ENCODE measurements at regions not wholly inside any gene's neighbourhood (a gene's known extent, or its start where the extent isn't known, plus 50 kb on each side); places are given as distances from the start of the nearest gene placed in this dataset.

DNA sequence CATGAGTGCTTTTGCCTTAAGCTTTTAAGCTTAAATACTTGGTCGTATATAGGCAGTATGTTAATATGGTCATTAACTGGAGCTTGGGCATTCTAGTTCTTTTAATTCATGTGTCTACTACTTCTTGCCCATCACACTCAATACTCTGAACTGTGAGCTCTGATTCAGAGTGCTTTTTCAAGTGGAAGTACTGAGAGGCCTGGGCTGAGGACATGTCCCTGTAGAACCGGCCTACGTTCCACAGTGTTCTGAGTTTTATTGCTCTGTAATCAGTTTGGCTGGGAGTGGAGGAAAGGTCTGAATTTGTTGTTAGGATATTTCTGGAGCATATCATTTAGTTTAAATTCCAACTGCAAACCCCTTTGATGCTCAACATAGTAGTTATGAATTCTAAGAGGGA is 1744.8 kb upstream of the MIR17HG start:
- H3K27me3 ChIP-seq: no peaks in the 10 kb centered on the region
- peaks cover 0 to 23% of the 10 kb centered on the region in 2 donors for H3K9me3 ChIP-seq
- H3K36me3 ChIP-seq: no peaks in the 10 kb centered on the region
- intact Hi-C loops (cut with DNase I; ENCODE audit: low total_unique reads): no loop called here
- TF ChIP-seq, protein P1, sequence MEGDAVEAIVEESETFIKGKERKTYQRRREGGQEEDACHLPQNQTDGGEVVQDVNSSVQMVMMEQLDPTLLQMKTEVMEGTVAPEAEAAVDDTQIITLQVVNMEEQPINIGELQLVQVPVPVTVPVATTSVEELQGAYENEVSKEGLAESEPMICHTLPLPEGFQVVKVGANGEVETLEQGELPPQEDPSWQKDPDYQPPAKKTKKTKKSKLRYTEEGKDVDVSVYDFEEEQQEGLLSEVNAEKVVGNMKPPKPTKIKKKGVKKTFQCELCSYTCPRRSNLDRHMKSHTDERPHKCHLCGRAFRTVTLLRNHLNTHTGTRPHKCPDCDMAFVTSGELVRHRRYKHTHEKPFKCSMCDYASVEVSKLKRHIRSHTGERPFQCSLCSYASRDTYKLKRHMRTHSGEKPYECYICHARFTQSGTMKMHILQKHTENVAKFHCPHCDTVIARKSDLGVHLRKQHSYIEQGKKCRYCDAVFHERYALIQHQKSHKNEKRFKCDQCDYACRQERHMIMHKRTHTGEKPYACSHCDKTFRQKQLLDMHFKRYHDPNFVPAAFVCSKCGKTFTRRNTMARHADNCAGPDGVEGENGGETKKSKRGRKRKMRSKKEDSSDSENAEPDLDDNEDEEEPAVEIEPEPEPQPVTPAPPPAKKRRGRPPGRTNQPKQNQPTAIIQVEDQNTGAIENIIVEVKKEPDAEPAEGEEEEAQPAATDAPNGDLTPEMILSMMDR (IDR thresholded peaks at IDR 0.05): no peak
- no peak for TF ChIP-seq POLR2AphosphoS5 (IDR thresholded peaks at IDR 0.05)
- no peak for TF ChIP-seq POLR2A (IDR thresholded peaks at IDR 0.05)
- no peak for DNase-seq (ENCODE audit: low spot score in 2 of 2)
- H3K27ac ChIP-seq: no peak overlapping the region
- H3K4me1 ChIP-seq: no peaks in the 10 kb centered on the region
- H3K4me3 ChIP-seq: no peak overlapping the region

DNA sequence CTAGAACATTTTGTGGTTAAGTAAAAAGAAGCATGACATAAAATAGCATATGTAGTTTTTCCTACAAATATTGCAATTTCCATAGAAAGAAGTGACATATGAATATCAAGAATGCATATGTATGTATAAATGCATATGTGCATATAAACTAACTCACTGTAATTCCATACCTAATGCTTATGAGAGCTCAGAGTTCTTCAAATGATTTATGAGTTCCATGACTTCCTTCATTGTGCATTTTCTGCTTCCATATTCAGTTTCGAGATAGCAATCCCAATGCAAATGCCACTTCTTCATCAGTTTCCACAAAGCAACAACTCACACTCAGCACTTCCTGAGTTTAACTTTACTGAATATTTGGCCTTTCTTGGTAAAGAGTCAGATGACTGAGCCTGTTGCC is 1744.3 kb upstream of the MIR17HG start:
- TF ChIP-seq POLR2AphosphoS5 (IDR thresholded peaks at IDR 0.05) (no peak), POLR2A (IDR thresholded peaks at IDR 0.05) (no peak)
- TF ChIP-seq, protein P1 (IDR thresholded peaks at IDR 0.05): no peak
- Histone ChIP-seq H3K4me1 (no peaks in the 10 kb centered on the region), H3K27ac (no peak overlapping the region), H3K9me3 (peaks cover 0 to 23% of the 10 kb centered on the region in 2 donors), H3K4me3 (no peak overlapping the region), H3K27me3 (no peaks in the 10 kb centered on the region), H3K36me3 (no peaks in the 10 kb centered on the region)
- no peak for DNase-seq (ENCODE audit: low spot score in 2 of 2)
- intact Hi-C loops (cut with DNase I; ENCODE audit: low total_unique reads): no loop called here

DNA sequence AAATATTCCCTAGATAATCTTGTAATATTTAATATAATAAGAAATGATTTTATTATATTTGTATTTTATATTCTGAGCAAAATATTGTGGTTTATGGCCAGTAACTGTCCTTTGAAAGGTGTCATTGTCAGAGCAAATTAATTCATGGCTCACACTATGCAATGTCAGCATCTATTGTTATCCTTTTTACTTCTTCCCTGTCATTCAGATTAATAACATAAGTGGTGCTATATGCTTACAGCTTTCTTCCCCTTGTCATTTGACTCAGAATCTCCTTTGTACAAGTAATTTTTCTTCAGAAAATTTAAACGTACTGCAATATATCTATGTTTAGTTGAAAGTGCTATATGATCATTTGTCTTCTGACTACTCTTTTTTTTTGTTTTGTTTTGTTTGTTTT is 1738.2 kb upstream of the MIR17HG start:
- no peak overlapping the region for H3K4me3 ChIP-seq
- intact Hi-C loops (cut with DNase I; ENCODE audit: low total_unique reads): no loop called here
- no peak for DNase-seq (ENCODE audit: low spot score in 2 of 2)
- H3K27me3 ChIP-seq: no peaks in the 10 kb centered on the region
- no peak overlapping the region for H3K27ac ChIP-seq
- no peaks in the 10 kb centered on the region for H3K36me3 ChIP-seq
- H3K9me3 ChIP-seq: peaks cover 0 to 23% of the 10 kb centered on the region in 2 donors
- TF ChIP-seq POLR2A (IDR thresholded peaks at IDR 0.05) (no peak), POLR2AphosphoS5 (IDR thresholded peaks at IDR 0.05) (no peak)
- TF ChIP-seq, protein P1 (IDR thresholded peaks at IDR 0.05): no peak
- no peaks in the 10 kb centered on the region for H3K4me1 ChIP-seq

DNA sequence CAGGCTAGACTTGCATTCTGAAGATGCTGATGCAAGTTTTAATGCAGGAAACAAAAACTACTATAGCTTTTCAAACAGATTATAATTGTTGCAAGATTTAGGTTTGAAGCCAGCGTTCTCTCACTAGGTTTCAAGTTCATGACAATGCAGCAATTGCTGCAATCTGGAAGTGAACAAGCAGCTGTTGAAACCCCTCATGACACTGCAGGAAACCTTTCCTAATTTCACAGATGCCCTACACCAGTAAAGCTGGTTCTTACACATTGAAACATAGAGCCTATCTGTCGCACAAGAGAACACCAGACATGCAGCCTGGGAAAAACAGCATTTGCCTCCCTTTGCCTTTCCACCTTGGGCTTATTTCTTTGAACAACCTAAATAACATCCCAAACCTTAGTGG is 1737.2 kb upstream of the MIR17HG start:
- no peak for TF ChIP-seq POLR2AphosphoS5 (IDR thresholded peaks at IDR 0.05)
- TF ChIP-seq, protein P1 (IDR thresholded peaks at IDR 0.05): no peak
- H3K27me3 ChIP-seq: no peaks in the 10 kb centered on the region
- intact Hi-C loops (cut with DNase I; ENCODE audit: low total_unique reads): no loop called here
- H3K36me3 ChIP-seq: no peaks in the 10 kb centered on the region
- no peak overlapping the region for H3K27ac ChIP-seq
- H3K9me3 ChIP-seq: peaks cover 0 to 23% of the 10 kb centered on the region in 2 donors
- no peak for DNase-seq (ENCODE audit: low spot score in 2 of 2)
- no peak overlapping the region for H3K4me3 ChIP-seq
- H3K4me1 ChIP-seq: no peaks in the 10 kb centered on the region

DNA sequence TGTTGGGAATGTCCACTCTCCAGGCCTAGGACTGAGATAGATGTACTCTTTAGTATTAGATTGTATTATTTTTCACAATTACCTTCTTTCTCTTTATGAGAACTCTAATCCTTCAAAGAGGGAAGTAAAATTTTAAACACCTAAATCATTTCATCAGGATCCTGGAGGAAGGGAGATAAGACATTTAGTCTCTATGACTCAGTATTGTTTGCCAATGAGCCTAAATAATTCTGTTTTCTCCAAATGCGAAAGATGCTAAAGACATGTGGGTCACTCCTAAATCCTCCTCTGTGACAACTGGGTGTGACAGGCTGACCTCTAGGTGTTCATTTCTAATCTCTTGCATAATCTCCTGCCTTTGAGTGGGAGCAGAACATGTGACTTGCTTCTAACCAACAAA is 1736.6 kb upstream of the MIR17HG start:
- Histone ChIP-seq H3K4me3 (no peak overlapping the region), H3K4me1 (no peaks in the 10 kb centered on the region), H3K27me3 (no peaks in the 10 kb centered on the region), H3K27ac (no peak overlapping the region), H3K36me3 (no peaks in the 10 kb centered on the region), H3K9me3 (peaks cover 0 to 18% of the 10 kb centered on the region in 2 donors)
- DNase-seq (ENCODE audit: low spot score in 2 of 2): no peak
- TF ChIP-seq, protein P1 (IDR thresholded peaks at IDR 0.05): no peak
- TF ChIP-seq POLR2A (IDR thresholded peaks at IDR 0.05): no peak
- intact Hi-C loops (cut with DNase I; ENCODE audit: low total_unique reads): no loop called here
